ENCODE measurements at regions not wholly inside any gene's neighbourhood (a gene's known extent, or its start where the extent isn't known, plus 50 kb on each side); places are given as distances from the start of the nearest gene placed in this dataset.

DNA sequence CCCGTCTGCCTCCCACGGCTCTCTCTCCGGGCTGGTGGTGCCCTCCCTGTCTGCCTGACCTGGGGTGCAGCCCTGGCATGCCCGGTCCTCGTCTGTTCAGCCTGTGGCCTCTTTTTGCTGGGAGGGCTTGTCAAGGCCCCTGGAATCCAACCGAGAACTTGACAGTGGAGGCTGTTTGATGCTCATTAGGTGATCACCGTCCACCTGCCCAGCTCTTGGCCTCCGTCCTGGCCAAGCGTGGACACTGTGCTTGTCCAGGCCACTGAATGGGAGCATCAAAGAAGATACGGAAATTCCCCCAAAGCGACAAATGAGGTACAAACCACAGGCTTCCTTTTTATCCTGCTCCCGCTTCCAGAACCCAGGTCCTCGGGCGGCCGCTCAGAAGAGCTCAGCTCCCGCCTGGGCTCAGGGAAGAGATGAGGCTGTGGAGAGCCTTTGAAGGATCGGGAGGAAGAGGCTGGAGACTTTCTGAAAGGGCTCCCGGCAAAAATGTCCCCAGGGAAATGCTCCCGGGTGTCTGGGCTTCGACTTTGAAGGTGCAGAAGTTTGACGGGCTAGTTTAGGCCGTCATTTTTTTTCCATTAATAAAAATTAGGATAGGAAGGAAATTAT lies 1273.9 kb downstream of the BRD1 start:
- DNase-seq (ENCODE audit: low read depth): no peak

DNA sequence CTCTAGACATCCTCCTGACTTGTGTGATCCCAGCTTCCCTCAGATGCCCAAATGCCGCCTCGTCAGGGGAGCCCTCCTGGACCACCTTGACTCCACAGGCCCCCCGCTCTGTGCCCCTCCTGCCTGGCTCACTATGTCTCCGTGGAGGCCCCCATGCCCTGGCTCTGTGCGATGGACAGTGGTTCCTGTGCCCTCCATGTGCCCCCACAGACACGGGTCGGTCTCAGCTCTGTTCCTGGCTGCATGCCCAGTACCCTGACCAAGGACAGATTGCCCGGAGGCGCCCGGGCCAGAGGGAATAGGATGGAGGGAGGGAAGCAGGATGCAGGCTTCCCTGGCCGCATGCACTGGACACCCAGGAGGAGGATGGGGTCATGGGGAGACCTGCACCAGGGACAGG lies 1274.6 kb downstream of the BRD1 start:
- no peak for DNase-seq (ENCODE audit: low read depth)

DNA sequence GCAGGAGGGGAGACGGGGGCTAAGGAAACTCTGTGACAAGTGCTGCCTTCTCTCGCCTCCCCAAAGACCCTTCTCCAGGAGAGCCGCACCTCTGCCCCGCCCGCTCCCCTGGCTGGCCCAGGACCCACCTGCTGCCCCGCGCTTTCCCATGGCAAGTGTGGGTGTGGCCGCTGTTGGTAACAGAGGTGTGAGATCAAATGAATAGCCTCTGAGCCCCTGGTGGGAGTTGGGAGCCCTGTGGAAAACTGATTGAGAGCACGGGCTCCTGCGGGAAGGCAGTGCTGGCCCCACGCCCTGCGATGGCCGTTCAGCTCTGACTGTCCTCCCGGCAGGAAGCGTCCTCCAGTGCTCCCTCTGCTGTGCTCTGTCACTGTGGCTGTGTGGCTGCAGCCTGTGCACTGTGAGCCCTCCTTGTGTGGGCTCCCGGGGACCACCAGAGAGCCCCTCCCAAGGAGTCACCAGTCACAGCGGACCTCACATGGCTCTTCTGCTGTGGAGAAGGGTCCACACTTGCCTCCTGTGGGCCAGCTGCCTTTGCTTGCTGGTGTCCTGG lies 1275.9 kb downstream of the BRD1 start:
- DNase-seq (ENCODE audit: low read depth): no peak

DNA sequence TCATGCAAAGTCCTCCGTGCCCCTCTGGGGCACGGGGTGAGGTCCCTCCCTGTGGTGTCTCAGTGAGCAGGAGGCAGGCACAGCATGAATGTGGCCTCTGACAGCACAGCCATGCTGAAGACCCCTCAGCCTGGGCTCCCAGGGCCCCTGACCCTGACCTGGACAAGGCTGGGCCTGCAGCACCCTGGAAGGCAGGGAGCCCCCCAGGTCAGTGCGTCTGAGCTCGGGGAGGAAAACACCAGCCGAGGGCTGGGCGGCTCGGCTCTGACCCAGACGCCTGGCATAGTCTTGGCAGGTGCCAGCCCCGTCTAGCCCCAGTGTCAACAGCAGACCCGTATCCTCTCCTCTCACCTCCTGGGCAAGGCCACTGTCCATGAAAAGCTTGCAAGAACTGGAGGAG lies 1276.6 kb downstream of the BRD1 start:
- no peak for DNase-seq (ENCODE audit: low read depth)

DNA sequence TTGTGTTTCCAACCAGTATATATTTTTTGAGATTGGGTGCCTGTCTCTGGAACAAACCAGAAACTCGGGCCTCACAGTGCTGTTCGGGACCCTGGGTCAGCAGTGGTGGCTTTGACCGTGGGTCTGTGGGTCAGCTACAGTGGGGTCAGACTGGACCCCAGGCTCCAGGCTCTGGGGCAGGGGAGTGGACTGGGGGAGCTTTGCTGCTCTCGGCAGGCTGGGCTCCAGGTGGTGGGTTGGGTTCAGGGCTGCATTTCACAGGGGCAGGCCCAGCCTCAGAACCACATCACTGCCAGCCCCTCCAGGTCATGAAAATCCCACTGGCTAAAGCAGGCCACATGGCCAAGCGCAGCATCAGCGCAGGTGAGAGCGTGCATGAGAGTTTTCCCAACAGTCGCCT lies 1279.3 kb downstream of the BRD1 start:
- no peak for DNase-seq (ENCODE audit: low read depth)

DNA sequence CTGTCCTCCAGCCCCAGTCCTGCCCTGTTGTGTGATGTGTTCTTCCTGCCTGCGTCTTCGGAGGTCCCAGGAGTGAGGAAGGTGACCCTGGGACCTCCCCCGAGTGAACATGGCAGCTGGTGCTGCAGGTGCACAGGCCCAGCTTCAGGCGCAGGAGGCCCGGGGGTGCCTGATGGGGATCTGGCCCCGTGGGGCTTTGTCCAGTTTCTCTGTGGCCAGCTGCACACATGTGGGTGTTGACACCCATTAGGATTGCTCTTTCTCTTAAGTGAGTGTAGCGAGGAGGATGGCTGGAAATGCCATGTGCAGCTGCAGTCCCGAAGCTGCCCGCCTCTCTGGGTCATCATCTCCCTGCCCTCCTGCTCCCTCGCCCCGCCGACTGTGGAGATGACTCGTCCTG lies 1279.7 kb downstream of the BRD1 start:
- no peak for DNase-seq (ENCODE audit: low read depth)

DNA sequence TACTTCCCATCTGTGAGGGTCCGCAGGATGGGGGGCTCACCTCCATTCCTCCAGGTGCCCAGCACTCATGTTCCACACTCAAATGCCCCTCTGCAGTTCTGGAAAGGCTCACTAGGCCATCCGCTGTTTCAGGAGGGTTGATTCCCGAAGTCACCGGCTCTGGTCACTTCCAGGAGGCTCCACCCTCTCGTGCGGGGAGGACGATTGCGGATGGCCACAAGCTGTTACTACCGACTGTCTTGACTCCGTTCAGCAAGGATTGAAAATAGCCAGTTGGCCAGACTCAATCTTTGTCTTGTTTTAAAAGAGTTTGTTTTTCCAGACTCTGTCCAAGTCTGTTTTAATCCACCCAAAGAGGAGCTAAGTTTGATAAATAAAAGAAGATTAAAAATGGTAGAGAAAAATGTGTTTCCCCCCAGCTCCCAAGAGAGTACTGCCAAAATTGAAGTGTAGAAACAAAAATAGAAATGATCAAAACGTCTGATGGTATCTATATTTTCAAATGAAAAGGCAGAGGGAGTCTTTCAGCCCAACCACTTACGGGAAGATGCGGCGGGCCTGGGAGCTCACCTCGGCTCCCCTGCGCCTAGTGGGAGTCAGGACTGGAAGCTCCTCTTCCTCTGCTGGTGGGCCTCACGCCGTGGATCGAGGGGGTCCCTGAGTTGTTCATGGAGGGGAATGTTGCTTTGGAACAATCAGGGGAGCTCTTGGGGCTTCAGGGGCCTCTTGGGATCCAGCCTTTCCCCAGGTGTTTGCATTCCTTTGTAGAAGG lies 1280.8 kb downstream of the BRD1 start:
- no peak for DNase-seq (ENCODE audit: low read depth)

DNA sequence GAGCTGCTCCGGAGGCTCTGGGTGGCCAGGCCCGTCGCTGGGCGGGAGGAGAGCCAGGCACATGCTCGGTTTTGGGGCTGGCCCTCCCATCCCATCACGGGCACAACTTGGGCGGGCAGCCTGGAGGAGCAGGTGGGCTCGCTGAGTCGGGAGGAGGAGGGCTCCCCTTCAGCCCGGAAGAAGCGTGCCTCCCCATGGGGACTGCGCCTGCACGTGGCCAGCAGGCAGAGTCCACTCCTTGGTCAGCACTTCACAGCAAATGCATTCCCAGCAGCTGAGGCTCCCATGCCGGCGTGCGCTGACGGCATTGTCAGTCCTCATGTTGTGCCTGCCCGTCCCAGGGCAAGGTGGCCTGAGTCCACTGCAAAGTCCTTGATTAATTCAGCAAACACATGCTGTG lies 1281.7 kb downstream of the BRD1 start:
- DNase-seq (ENCODE audit: low read depth): no peak

DNA sequence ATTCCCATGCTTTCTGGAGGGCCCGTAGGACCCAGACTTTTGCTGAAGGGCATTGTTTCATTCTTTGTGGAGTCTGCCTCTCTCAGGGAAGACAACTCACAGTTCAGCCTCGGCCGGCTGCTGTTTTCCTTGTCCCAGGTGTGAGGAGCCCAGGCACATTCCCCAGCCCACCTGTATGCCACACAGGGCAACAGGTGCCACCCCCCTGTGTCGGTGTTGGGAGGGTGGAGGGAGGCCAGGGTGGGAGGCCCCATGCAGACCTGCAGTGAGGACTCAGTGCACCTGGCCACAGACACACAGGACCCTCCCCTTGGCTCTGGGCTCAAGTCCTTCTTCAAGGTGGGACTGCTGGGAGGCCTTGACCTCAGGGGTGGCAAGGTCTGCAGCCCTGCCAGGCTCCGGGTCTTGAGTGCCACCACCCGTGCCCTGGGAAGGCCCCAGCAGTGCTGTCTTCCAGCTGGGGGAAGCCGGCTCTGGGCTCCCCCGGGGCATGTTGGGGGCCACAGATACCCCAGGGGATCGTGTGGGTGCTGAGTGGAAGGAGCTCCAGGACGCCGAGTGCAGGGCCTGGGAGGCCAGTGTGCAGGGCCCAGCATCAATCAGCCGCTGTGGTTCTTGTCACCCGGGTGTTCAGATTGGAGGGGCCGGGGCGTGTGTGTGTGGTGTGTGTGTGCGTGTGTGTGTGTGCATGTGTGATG lies 1286.1 kb downstream of the BRD1 start:
- DNase-seq (ENCODE audit: low read depth): no peak

DNA sequence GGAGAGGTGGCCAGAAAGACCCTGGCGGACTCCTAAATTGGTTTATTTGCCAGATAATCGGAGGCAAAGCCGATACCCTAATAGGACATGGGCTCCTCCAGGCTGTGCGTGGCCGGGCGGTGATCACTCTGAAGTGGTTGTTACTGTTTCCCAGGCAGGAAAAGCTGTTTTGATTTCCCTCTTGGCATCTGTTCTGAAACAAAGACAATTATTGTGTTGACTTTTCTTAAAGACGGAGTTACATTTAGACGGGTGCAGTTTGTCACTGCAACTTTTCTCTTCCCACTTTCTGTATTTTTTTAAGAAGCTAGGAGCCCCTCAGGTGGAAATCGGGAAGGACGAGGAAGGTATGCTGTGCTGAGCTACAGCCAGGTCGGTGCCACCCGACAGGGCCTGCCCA lies 1288.4 kb downstream of the BRD1 start:
- no peak for DNase-seq (ENCODE audit: low read depth)

DNA sequence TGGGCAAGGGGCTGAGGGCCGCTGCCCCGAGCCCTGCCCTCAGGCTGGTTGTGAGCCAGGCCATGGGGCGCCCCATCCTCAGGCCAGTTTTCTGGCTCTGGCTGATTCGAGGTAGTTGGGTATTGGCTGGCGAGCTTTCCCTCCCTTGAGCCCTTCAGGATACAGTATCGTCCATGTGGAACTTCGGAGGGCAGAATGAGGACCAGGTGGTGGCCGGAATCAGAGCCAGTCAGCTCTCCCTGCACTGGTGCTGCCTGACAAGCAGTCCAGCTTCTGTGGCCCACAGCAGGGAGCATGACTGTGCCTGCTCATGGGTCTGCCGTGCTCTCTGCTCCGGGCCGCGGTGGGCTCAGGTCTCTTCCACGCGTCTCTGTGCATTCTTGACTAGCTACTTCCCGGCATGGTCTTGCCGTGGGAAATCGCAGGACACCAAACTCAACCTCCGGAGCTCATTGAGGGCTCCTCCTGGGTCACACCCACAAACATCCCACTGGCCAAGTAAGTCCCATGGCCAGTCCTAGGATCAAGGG lies 1289.3 kb downstream of the BRD1 start:
- DNase-seq (ENCODE audit: low read depth): no peak

DNA sequence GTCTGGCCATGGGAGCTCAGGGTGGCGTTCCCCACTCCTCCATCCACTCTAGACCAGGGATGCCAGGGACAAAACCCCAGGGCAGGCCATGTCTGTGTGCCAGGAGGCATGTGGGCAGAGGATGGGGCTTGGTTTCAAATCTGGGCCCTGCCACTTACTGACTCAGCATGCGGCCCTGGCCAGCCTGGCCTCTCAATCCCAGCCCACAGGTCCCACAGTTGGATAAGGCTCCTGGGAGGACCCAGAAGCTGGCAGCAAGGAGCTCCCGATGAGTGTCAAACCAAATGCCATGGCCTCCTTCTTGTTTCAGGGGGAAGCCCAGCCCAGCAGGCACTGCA lies 1290.4 kb downstream of the BRD1 start:
- no peak for DNase-seq (ENCODE audit: low read depth)

DNA sequence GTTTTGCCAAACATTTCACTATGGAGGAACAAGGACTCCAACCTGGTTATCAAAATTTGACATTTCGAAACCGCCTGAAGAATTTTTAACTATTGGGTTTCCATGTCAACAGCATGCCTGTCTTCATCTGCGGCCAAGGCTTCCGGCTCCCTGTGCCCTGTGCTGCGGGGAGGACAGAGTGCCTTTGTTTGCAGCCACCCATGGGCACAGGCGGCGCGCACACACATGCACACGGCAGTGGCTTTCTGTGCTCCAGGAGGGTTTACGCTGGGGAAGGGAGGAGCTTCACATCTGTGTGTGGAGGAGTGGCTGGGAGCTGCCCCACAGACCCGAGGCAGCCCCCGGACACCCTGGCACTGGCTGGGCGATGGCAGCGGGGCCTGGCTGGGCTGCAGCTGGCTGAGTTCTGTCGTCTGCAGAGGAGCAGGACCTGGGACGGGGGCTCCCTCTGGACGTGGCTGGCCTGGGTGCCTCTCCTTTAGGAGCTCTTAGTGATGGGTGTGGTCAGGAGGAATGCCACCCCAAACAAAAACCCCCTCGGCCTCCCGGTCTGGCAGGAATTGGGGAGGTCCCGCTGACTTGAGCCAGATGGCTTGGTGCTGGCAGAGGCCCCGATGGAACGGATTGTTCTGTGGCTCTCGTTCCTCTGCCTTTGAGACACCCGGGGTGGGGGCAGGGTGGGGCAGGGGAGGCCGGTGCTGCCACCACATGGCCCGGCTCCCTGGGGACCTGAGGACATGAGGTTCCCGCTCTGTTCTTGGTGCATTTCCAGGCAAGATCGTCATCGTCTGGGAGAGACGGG lies 1290.9 kb downstream of the BRD1 start:
- peak; percentile 40 for DNase-seq (ENCODE audit: low read depth)

DNA sequence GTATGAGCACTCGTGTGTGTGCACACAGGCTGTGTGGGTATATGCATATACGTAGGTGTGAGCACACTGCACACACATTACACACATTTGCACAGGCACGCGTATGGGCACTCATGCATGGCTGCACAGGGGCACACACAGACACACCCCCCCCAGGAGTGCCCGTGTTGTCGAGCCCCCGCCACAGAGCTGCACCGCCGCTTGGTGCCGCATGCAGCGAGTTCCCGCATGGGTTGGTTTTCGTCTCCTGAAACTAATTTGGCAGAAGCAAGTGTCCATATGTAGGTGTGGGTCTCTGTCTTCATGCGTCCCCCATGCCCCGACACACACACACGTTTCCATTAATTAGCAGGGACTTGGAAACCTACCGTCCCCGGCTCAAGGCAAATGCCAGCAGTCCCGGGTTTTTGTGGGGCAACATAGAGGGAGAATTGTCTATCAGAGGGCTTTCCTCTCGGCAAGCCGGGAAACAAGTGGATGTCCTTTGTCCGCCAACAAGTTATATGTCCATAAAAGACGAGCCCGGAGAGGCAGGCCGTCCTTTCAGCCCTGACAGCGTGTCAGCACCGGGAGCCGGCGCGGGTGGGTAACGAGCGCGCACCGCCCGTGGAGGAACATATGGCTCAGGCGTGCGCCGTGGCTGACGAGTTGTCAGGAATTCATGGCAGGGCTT lies 1291.7 kb downstream of the BRD1 start:
- no peak for DNase-seq (ENCODE audit: low read depth)

DNA sequence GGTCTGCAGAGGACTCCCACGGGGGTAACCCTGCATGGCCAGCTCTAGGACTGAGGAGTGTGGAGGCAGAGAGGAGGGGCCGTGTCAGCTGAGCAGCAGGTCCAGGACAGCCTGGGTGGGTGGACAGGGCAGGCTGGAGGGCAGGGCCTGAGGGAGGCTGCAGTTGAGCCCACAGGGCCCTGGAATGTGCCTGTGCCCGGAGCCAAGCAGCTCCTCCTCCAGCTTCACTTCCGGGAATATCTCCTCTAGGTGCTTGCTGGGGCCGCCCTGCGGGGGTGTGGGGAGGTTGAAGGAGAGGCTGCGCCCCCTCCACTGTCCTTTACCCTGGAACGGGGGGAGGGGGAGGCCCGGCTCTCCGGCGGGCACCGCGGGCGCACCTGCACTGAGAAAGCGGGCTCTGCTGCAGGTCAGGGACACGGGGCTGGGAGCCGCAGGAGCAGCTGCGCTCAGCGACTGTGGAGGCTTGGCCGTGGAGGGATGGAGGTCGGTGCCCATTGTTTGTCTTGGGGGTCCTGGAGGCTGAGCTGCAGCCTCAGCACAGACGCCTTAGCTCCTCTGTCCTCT lies 1293.2 kb downstream of the BRD1 start:
- DNase-seq (ENCODE audit: low read depth): no peak

DNA sequence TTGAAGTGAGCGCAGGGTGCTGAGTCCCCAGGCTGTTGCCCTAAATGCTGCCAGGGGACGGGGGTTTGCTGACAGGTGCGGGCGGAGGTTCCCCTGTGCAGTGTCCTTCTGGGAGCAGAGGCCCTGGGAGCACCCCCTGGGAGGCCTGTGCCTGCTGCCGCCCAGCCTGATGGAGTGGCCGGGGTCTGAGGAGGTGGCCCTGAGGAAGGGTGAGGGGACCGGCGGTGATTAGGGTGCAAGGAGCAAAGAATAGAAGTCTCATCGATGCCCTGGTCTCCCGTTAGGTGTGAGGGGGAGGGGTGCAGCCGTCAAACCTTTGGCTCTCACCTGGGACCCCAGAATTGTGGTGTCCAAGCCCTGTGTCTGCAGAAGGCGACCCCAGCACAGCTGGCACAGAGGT lies 1294.7 kb downstream of the BRD1 start:
- DNase-seq (ENCODE audit: low read depth): no peak

DNA sequence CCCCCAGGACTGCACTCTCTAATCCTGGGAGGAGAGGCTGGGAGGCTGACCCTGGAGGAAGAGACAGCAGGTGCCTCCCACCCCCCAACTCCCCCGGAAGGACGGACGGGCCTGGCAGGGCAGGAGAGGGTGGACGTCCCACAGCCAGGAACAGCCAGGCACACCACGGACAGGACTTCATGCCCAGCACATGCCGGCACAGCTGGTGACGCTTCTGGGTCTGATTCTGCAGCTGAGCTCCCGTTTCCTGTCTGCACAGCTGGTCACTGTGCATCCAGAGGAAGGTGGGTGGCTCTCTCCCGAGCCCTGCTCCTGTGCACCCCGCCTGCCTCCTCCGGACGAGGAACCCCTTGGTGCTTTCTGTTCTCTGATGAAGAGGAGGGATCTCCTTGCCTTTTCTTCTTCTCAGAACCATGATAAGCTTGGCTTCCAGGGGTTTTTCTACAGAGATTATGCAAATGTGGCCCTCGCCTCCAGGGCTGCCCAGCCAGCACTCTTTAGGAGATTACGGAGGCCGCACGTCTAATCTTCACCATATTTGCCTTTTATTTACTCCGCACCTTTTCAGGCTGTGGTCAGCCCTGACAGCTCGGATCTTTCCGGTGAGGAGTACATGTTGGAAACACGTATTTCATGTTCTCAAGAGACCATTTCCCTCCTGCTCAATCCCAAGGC lies 1295.8 kb downstream of the BRD1 start:
- no peak for DNase-seq (ENCODE audit: low read depth)

DNA sequence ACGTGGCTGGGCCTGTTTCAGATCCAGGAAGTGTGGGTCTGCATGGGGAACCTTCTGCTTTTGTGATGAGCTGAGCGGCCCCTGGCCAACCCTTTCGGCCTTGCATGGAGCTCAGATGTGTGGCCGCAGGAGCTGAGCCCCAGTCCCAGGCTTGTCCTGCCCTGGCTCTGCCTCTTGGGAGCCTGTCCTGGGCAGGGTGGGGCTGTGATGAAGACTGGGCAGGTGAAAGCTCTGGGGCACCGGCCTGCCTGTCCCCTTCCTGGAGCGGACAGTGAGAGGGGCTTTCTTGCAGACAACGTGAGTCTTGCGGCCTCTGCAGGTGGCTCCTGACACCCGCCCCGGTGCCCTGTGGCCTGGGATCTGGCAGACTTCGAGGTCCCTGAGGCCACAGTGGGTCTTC lies 1296.6 kb downstream of the BRD1 start:
- no peak for DNase-seq (ENCODE audit: low read depth)

DNA sequence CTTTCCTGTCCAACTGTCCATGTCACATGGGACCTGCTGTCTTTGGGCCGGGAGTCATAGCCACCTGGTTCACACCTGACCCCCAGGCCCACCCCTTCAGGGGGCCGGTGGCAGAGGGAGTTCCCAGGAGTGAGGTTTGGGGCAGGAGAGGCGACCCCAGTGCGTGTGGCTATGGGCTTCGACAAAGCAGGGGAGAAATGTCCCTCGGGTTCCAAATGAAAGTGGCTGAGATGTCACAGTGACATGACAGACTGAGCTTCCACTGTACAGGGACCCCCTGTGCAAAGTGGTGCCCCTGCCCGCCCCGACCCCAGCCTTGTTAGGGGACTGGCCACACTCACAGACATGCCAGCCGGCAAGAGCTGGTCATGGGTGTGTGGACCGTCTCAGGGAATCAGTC lies 1297.0 kb downstream of the BRD1 start:
- no peak for DNase-seq (ENCODE audit: low read depth)

DNA sequence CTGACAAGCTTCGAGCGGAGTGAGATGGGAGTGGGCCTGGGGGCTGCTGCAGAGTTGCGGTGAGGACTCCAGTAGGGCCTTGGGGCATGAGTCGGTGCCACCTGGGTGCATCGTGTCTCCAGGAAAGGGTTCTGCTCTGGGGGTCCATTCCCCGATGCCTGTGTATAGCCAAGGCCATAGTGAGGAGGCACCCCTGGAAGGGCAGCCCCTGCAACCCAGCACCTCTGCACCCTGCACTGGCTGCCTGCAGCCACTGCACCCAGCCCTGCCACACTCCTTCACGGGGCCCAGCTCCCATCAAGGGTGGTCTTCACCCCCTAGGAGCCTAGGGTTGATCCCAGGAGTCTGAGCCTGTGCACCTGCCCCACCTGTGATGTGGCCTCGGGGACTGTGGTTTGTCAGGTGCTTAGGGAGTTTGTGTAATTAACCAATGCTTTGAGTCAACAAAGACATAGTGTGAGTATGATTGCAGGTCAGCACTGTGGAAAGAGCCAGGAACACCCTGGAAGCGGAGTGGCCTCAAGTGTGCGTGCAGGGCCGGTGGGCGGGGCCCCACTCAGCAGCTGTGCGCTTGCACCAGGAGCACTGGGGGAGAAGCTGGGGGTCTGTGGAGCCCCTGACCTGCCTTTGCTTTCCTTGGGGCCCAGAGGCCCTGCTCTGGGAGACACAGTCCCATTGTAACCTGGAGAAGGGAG lies 1299.3 kb downstream of the BRD1 start:
- DNase-seq (ENCODE audit: low read depth): no peak
